NCI-H446 (cell line): ENCODE measurements at regions not wholly inside any gene's neighbourhood (a gene's known extent, or its start where the extent isn't known, plus 50 kb on each side); places are given as distances from the start of the nearest gene placed in this dataset.
"Not testable (repeated sequence)": the region's sequence is repeated elsewhere in the genome, so short reads cannot be mapped to it uniquely, and the experiment has no call there.

Experiments used
- DNase-seq, 2 experiments: peaks; one replicate each; lab custom pipeline; 2025; lab: John Stamatoyannopoulos, UW

- DNase-seq: no peak
Measured at GRCh38 chr9:107569174-107569573, 79.6 kb upstream of the KLF4 start.

- not testable (repeated sequence) for DNase-seq
Measured at GRCh38 chr9:107568406-107568805, 78.8 kb upstream of the KLF4 start.

- DNase-seq: no peak
Measured at GRCh38 chr9:107567462-107567861, 77.9 kb upstream of the KLF4 start.

GRCh38 chr9:107566611-107567061 is 77.1 kb upstream of the KLF4 start:
- no peak for DNase-seq

DNA sequence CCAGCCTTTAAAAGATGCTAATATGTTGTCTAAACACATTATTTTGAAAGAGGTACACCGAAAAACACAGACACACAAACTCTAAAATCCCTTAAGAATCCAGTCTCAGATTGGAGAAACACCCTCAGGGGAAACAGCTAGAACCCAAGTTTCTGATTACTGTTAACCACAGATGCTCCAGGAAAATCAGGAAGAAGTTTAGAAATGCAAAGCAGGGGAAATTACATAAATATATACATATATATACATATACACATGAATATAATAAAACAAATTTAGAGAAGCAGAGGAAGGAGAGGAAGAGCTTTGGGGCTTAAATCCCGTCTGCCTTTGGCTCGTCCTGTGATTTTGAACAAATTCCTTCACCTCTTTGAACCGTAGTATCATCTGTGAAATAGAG is 73.2 kb upstream of the KLF4 start:
- DNase-seq: no peak

GRCh38 chr9:107559494-107560086 is 70.0 kb upstream of the KLF4 start:
- no peak for DNase-seq

DNA sequence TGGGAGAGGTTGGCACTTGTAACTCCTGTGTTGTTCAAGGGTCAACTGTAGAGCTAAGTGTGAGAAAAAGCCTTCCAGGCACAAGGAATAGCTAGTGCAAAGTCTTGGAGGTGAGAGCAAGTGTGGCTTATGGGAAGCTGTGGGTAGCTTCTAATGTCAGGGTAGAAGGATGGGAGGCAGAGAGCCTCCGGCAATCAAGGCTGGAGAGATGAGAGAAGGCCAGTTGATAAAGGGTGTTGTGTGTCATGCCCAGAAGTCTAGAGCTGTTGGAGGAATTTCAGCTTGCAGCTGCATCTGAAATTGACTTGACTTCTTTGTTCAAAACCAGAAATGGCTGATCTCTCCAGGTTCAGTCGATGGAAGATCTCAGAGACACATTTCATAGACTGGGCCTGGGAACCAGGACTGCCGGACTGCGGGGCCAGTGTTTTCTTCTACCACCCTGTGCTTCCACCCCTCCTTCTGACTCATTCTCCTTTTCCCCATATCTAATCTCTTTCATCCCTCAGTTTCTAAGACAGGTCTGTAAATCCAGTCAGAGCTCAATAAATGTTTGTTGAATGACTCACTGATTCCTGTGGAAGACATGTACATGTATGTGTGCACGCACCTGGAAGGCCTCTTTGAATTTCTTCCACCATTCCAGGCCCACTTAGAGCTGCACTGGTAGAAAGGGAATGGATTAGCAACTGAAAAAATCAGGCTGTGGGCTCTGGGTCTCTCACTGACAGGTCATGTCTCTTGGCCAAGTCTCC is 67.8 kb upstream of the KLF4 start:
- no peak for DNase-seq

- no peak for DNase-seq
Measured at GRCh38 chr9:107554636-107555035, 65.1 kb upstream of the KLF4 start.

- DNase-seq: no peak
Measured at GRCh38 chr9:107548298-107549142, 59.0 kb upstream of the KLF4 start.

GRCh38 chr9:107547772-107548297 is 58.3 kb upstream of the KLF4 start:
- no peak for DNase-seq

DNA sequence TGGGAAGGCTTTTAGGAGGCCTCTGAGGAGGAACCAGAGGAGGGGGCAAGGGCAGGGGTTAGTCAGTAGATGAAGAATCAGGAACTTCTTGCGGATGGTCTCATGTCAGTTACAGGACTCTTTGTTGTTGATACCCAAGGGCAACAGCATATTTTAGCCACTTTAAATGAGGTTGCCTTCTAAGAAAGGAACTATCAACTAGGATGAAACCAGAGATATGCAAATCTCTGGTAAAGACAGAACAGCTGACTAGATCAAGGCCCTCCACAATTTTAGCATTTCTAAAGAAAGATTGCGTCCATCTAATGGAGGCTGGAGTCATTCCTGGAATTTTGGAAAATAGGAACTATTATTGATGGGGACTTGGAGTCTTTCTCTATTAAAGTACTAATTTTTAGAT is 57.7 kb upstream of the KLF4 start:
- DNase-seq: no peak

DNA sequence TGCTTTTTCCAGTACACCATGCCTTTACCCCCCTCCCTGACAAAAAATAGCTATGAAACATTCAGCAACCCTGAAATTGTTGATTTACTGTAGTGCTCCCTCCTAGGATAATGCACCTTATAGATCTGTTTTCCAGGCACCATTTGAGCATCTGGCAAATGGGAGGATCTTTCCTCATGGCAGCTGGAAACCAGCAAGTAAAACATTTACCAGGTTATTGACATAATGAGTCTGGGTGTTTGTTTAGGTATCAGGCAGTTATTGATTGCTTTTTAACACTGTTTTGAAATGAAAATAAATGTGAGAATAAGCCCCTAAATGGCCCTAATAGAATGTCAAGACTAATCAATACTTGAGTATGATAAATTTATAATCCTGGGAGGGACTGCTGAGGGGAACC is 57.3 kb upstream of the KLF4 start:
- DNase-seq: no peak

DNA sequence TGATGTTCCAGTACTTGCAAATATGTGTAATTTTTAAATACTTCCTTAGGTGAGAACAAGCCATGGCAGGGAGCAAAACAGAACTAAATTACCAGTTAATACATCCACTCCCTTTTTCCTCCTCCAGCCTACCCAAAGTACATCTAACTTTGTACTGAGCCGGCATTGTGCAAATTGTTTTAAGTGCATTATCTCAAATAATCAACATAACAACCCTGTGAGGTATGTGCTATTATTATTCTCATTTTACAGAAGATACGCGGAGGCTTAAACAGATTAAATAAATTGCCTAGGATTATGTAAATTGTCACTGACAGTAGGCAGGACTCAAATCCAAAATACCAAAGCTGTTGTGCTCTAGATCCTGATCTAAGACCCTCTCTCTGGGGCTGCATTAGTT is 55.5 kb upstream of the KLF4 start:
- no peak for DNase-seq

GRCh38 chr9:107542411-107543157 is 53.0 kb upstream of the KLF4 start:
- DNase-seq: no peak

- no peak for DNase-seq
Measured at GRCh38 chr9:107541523-107541922, 52.0 kb upstream of the KLF4 start.

- DNase-seq: no peak
Measured at GRCh38 chr9:107540164-107540561, 50.6 kb upstream of the KLF4 start.

- no peak for DNase-seq
Measured at GRCh38 chr9:107539427-107540163, 50.0 kb upstream of the KLF4 start.
